MCF 10A (cell line): ENCODE measurements at regions not wholly inside any gene's neighbourhood (a gene's known extent, or its start where the extent isn't known, plus 50 kb on each side); places are given as distances from the start of the nearest gene placed in this dataset.
"Not testable (repeated sequence)": the region's sequence is repeated elsewhere in the genome, so short reads cannot be mapped to it uniquely, and the experiment has no call there.

Experiments used
- BruUV-seq: library from RNA; stranded (reverse); fragments of 400-500 nt; replicated peaks from 2 replicates; lab custom pipeline; 2021; lab: Mats Ljungman, UMichigan
- CTCF ChIA-PET: fragments of 300-600 bp; sonication (Branson Sonifier 250); formaldehyde crosslinking; extraction: SDS; loops from one replicate; lab custom pipeline; 2021; ENCODE audit warnings: antibody characterized with exemption, inconsistent platforms; lab: Yijun Ruan, JAX
- POLR2A ChIA-PET: fragments of 300-600, 350-650 bp; sonication (Branson Sonifier 250); formaldehyde crosslinking; extraction: SDS; loops from one replicate; lab custom pipeline; 2020; ENCODE audit warnings: antibody characterized with exemption, inconsistent platforms; lab: Yijun Ruan, JAX
- DNase-seq: peaks from one replicate; pipeline ENCODE4 v3.0.0-alpha.2; 2018; ENCODE audit not compliant: unreplicated experiment
- H3K27ac Mint-ChIP-seq: one replicate; pipeline ENCODE4 v1.8.0; 2022; ENCODE audit warnings: mild to moderate bottlenecking, low read depth, mixed read lengths; ENCODE audit not compliant: unreplicated experiment
- H3K27me3 Mint-ChIP-seq: one replicate; pipeline ENCODE4 v1.8.0; 2022; ENCODE audit warnings: mixed read lengths; ENCODE audit not compliant: insufficient read depth, unreplicated experiment
- H3K36me3 Mint-ChIP-seq: one replicate; pipeline ENCODE4 v1.8.0; 2022; ENCODE audit warnings: mild to moderate bottlenecking, moderate library complexity, mixed read lengths; ENCODE audit not compliant: insufficient read depth, unreplicated experiment
- H3K4me1 Mint-ChIP-seq: one replicate; pipeline ENCODE4 v1.8.0; 2022; ENCODE audit warnings: mixed read lengths; ENCODE audit not compliant: insufficient read depth, unreplicated experiment
- H3K4me3 Mint-ChIP-seq: one replicate; pipeline ENCODE4 v1.8.0; 2022; ENCODE audit warnings: mild to moderate bottlenecking, moderate library complexity, mixed read lengths; ENCODE audit not compliant: unreplicated experiment
- H3K9me3 Mint-ChIP-seq: one replicate; pipeline ENCODE4 v1.8.0; 2022; ENCODE audit warnings: mixed read lengths; ENCODE audit not compliant: unreplicated experiment
- intact Hi-C: fragments of 100-400 bp; cut with micrococcal nuclease; formaldehyde crosslinking; loops from 2 replicates; pipeline ENCODE4 v1.14.1; 2022
- TF ChIP-seq, protein P1 (sequence below): fragments of 200-600 bp; IDR thresholded peaks from one replicate; pipeline ENCODE4 v1.8.0; 2022; ENCODE audit warnings: antibody characterized with exemption, mild to moderate bottlenecking; ENCODE audit not compliant: unreplicated experiment

DNA sequence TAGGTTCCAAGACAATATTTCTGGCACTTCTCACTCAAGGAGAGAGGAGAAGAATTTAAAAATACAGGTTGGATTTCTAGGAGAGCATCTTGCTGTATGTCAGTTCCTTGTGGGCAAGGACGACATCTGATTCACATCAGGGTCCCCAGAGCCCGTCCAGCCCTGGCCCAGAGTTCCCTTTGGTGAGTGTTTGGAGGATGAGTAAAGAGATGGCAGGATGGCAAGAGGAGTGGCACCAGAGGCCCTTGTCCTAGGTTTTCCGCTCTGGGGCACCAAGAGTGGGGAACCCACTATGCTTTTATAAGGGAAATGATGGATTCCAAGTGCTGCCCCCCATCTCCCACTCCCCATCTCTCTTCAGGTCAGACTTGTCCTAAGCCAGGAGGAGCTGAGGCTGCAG is 181.8 kb downstream of the TBC1D2B start:
- no peaks in the 10 kb centered on the region for H3K9me3 Mint-ChIP-seq
- ChIA-PET POLR2A (no interaction called here), CTCF (no interaction called here)
- no TSS peak for BruUV-seq
- peaks cover 12% of the 10 kb centered on the region for H3K27me3 Mint-ChIP-seq
- no peaks in the 10 kb centered on the region for H3K36me3 Mint-ChIP-seq
- TF ChIP-seq, protein P1, sequence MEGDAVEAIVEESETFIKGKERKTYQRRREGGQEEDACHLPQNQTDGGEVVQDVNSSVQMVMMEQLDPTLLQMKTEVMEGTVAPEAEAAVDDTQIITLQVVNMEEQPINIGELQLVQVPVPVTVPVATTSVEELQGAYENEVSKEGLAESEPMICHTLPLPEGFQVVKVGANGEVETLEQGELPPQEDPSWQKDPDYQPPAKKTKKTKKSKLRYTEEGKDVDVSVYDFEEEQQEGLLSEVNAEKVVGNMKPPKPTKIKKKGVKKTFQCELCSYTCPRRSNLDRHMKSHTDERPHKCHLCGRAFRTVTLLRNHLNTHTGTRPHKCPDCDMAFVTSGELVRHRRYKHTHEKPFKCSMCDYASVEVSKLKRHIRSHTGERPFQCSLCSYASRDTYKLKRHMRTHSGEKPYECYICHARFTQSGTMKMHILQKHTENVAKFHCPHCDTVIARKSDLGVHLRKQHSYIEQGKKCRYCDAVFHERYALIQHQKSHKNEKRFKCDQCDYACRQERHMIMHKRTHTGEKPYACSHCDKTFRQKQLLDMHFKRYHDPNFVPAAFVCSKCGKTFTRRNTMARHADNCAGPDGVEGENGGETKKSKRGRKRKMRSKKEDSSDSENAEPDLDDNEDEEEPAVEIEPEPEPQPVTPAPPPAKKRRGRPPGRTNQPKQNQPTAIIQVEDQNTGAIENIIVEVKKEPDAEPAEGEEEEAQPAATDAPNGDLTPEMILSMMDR: no peak
- H3K4me1 Mint-ChIP-seq: no peaks in the 10 kb centered on the region
- no peak overlapping the region for H3K27ac Mint-ChIP-seq
- DNase-seq: no peak
- no peak overlapping the region for H3K4me3 Mint-ChIP-seq
- intact Hi-C loops: no loop called here

DNA sequence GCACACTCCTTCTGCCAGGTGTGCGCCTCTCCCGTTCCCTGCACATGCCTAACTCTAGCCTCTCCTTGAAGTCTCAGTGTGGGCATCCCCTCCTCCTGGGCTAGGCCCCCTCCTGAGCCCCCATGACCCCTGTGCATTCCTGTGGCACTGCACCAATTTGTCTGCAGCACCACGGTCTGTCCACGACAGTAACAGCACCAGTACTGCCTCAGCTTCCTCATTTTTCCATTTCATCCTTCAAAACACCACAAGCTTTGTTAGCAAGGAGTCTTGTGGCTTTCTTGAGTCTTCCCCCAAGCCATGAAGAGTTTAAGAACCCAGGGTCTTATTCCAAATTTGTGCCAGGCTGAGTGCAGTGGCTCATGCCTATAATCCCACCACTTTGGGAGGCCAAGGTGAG is 182.4 kb downstream of the TBC1D2B start:
- BruUV-seq, H3K4me3 Mint-ChIP-seq, H3K4me1 Mint-ChIP-seq, intact Hi-C loops, CTCF ChIA-PET, DNase-seq, POLR2A ChIA-PET, H3K9me3 Mint-ChIP-seq, H3K27ac Mint-ChIP-seq, H3K36me3 Mint-ChIP-seq: not testable (repeated sequence)
- H3K27me3 Mint-ChIP-seq: peaks cover 12% of the 10 kb centered on the region

DNA sequence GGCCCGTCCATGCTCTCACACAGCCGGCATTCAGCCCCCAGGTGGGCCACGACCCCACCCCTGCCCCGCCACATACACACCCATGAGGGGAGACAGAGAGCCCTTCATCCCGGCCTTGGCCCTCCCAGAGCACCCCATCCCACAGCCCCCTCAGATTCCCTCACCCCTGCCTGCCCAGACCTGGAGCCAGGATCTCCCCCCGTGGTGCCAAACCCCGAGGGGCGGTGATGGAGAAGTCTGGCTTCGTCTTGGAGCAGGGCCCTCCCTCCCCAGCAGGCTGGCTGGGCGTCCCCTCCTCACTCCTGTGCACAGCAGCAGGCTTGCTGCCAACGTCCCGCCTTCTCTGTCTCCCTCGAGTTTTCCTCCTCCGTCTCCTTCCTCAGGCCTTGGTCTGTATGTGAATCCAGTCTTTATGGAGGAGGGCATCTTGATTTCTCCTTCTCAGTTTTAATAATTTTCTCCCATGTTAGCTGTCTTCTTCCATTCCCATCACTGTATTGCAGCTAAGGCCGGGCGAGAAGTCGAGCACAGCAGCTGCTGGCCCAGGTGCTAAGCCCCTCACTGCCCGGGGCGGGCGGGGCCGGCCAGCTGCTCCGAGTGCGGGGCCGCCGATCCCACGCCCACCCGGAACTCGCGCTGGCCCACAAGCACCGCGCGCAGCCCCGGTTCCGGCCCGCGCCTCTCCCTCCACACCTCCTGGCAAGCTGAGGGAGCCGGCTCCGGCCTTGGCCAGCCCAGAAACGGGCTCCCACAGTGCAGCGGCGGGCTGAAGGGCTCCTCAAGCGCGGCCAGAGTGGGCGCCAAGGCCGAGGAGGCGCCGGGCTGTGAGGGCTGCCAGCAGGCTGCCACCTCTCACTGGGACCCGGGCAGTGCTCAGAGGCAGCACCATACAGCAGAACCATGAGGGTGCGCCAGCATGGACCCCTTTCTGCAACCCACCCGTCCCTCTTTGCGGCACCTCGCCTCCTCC is 183.6 kb downstream of the TBC1D2B start:
- BruUV-seq, POLR2A ChIA-PET, intact Hi-C loops, H3K27ac Mint-ChIP-seq, H3K4me3 Mint-ChIP-seq, H3K4me1 Mint-ChIP-seq, DNase-seq, H3K9me3 Mint-ChIP-seq, H3K36me3 Mint-ChIP-seq: not testable (repeated sequence)
- H3K27me3 Mint-ChIP-seq: peaks cover 12% of the 10 kb centered on the region
- CTCF ChIA-PET: interaction anchor here (1.1 kb wide), 1 partner anchor 215 kb away, joined by 3 read pairs; no protein-coding TSS in a partner anchor

DNA sequence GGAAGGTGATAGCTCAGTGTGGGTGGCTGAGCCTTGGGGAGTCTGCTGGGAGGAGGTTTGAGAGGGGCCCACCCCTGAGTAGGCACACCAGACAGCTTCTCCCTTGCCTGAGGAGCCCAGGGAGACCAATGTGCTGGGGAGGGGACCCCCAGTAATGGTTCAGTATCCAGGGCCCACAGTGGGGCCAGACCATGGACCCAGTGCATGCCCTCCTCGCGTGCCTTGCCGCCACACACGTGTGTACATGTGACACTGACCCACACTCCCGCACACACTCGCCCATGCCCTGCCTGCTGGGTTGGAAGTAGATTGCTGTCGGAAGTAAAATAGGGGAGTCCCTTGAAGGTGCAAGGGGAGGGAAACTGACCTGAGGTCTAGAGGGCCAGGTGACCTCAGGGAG is 184.3 kb downstream of the TBC1D2B start:
- H3K27ac Mint-ChIP-seq, DNase-seq, H3K36me3 Mint-ChIP-seq, H3K9me3 Mint-ChIP-seq, POLR2A ChIA-PET, H3K4me3 Mint-ChIP-seq, intact Hi-C loops, BruUV-seq, H3K4me1 Mint-ChIP-seq: not testable (repeated sequence)
- H3K27me3 Mint-ChIP-seq: peaks cover 12% of the 10 kb centered on the region
- CTCF ChIA-PET: interaction anchor here (1.1 kb wide), 2 partner anchors 12 to 216 kb away, joined by 3 to 5 read pairs; no protein-coding TSS in a partner anchor

DNA sequence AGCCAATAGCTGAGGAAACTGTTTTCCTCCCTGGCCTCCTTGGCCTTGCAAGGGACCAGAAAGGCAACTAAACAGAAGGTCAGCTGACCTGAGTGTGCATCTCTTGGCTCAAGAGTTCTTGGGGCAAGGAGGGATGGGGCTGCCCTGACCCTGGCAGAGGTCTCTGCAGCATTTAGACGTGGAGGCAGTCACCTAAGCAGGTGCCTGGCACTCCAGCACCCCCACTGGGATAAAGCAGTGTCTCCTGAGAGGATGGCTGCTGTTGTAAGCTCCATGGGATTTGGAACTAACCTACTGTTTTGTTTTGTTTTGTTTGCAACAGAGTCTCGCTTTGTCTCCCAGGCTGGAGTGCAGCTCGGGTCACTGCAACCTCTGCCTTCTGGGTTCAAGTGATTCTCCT is 185.2 kb downstream of the TBC1D2B start:
- H3K4me3 Mint-ChIP-seq: no peak overlapping the region
- DNase-seq: no peak
- intact Hi-C loops: no loop called here
- no peaks in the 10 kb centered on the region for H3K9me3 Mint-ChIP-seq
- ChIA-PET CTCF (interaction anchor here (1.1 to 1.3 kb wide), 2 partner anchors 8 to 13 kb away, joined by 5 read pairs; no protein-coding TSS in a partner anchor), POLR2A (no interaction called here)
- H3K36me3 Mint-ChIP-seq: no peaks in the 10 kb centered on the region
- TF ChIP-seq, protein P1: no peak
- no peaks in the 10 kb centered on the region for H3K4me1 Mint-ChIP-seq
- no peak overlapping the region for H3K27ac Mint-ChIP-seq
- BruUV-seq: no TSS peak
- H3K27me3 Mint-ChIP-seq: peaks cover 12% of the 10 kb centered on the region

DNA sequence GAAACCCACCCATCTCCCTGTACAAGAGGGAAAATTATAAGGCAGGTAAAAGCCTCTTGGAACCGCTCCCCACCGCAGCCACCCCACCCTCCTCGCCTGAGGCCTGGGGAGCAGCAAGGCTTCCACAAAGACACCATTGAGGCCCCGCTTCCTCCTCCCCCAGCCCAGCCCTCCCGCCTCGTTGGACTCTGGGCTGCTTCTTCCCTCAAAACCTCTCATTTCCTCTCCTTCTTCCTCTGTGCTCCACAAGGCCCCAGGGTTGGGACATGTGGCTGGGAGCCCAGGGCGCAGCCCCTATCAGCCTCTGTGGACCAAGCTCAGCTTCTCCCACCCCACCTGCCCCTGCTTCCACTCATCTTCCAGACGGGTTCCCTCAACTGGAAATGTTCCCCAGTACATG is 185.6 kb downstream of the TBC1D2B start:
- POLR2A ChIA-PET: not testable (repeated sequence)
- CTCF ChIA-PET: interaction anchor here (1.1 to 1.3 kb wide), 2 partner anchors 9 to 13 kb away, joined by 5 read pairs; no protein-coding TSS in a partner anchor

DNA sequence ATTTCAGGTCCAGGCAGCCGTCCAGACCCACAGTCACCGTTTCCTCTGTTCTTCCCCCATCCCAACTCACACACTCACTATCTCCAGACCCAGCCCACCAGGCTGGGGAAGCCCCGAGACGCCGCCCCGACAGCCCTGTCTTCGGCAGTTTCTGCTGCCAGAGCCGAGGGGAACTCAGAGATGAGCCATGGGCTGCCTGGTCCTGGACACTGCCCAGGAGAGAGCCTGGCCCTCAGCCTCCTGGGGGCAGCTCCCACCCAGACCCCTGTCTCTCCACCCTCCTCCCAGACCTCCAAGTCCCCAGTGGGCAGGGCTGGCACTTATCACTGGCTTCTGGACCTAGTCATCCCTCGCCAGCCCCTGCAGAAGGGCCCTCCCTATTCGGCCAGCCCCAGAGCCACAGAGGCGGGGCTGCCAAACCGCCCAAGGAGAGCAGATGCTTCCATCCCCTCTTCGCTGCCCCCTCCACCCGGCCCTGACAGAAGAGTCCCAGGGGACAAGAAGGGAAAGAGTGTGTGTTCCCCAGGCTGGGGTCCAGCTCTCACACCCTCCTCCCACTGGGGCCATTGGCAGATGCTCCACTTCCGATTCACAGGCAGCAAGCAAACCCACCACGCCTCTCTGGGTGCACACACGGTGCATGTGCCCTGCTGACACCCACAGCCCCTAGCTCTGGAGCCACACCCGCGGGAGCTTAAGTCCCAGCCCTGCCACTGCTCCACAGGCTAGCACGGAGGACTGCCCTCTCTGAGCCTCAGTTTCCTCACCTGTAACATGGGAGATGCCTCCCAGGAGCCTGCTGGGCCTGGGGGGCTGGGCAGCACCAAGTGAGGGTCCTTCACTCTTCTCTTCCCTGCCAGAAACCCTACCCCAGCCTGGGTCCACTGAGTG is 186.4 kb downstream of the TBC1D2B start:
- H3K9me3 Mint-ChIP-seq, intact Hi-C loops, H3K36me3 Mint-ChIP-seq, H3K4me3 Mint-ChIP-seq, H3K27ac Mint-ChIP-seq, BruUV-seq, DNase-seq, POLR2A ChIA-PET, H3K4me1 Mint-ChIP-seq: not testable (repeated sequence)
- H3K27me3 Mint-ChIP-seq: peaks cover 12% of the 10 kb centered on the region
- CTCF ChIA-PET: interaction anchor here (1.3 kb wide), 1 partner anchor 10 kb away, joined by 5 read pairs; no protein-coding TSS in a partner anchor

More for the DNA sequence above, 185.6 kb downstream of the TBC1D2B start:
- H3K36me3 Mint-ChIP-seq, H3K27ac Mint-ChIP-seq, BruUV-seq, H3K4me3 Mint-ChIP-seq, intact Hi-C loops, H3K4me1 Mint-ChIP-seq, H3K9me3 Mint-ChIP-seq, DNase-seq: not testable (repeated sequence)
- peaks cover 12% of the 10 kb centered on the region for H3K27me3 Mint-ChIP-seq
